ENCODE measurements at regions not wholly inside any gene's neighbourhood (a gene's known extent, or its start where the extent isn't known, plus 50 kb on each side); places are given as distances from the start of the nearest gene placed in this dataset.

DNA sequence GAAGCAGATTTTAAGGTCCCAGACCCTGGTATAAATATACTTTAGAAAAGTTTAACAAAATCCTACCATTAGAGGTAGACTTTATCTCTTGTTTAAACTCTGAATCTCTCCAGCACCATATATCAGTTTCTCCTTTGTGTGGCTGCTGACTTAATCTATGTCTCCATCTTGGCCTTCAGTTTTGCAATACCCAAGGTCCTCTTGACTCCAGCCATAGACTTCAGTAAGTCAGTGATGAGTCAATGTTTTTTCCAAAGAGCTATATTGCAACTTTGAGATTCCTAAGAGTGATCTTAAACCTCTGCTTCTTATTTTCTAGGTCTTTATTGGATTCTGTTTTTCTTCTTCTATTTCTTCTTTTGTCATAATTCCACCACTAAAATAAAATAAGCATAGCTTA, 50.8 kb upstream of the ADGRL3 start:
- H3K27ac ChIP-seq, result no peak overlapping the region

More for the DNA sequence above, 50.8 kb upstream of the ADGRL3 start:
- TF ChIP-seq, protein P1, sequence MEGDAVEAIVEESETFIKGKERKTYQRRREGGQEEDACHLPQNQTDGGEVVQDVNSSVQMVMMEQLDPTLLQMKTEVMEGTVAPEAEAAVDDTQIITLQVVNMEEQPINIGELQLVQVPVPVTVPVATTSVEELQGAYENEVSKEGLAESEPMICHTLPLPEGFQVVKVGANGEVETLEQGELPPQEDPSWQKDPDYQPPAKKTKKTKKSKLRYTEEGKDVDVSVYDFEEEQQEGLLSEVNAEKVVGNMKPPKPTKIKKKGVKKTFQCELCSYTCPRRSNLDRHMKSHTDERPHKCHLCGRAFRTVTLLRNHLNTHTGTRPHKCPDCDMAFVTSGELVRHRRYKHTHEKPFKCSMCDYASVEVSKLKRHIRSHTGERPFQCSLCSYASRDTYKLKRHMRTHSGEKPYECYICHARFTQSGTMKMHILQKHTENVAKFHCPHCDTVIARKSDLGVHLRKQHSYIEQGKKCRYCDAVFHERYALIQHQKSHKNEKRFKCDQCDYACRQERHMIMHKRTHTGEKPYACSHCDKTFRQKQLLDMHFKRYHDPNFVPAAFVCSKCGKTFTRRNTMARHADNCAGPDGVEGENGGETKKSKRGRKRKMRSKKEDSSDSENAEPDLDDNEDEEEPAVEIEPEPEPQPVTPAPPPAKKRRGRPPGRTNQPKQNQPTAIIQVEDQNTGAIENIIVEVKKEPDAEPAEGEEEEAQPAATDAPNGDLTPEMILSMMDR (conservative IDR thresholded peaks at IDR 0.05), result no peak
